ENCODE measurements at regions not wholly inside any gene's neighbourhood (a gene's known extent, or its start where the extent isn't known, plus 50 kb on each side); places are given as distances from the start of the nearest gene placed in this dataset.

DNA sequence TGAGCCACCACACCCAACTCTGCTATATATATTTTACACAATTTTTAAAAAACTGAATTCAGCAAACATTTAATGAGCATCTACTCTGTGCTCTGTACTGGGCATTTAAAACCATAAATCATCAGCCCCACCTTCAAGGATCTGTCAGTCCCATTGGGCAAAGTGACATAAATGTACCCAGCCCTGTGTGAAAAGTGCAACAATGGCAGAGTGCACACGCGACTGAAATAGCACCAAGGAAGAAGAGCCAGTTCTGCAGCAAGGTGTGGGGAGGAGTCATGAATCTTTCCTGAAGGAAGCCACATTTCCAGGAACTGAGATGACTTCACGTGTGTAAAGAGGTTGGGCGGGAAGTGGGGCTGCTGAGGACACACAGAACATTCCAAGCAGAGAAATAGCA is 111.5 kb upstream of the ATP6AP2 start:
- H3K27me3 ChIP-seq (ENCODE audit: control insufficient read depth, insufficient read depth, low read length) = peaks cover 2% of the 10 kb centered on the region
- TF ChIP-seq, protein P1, sequence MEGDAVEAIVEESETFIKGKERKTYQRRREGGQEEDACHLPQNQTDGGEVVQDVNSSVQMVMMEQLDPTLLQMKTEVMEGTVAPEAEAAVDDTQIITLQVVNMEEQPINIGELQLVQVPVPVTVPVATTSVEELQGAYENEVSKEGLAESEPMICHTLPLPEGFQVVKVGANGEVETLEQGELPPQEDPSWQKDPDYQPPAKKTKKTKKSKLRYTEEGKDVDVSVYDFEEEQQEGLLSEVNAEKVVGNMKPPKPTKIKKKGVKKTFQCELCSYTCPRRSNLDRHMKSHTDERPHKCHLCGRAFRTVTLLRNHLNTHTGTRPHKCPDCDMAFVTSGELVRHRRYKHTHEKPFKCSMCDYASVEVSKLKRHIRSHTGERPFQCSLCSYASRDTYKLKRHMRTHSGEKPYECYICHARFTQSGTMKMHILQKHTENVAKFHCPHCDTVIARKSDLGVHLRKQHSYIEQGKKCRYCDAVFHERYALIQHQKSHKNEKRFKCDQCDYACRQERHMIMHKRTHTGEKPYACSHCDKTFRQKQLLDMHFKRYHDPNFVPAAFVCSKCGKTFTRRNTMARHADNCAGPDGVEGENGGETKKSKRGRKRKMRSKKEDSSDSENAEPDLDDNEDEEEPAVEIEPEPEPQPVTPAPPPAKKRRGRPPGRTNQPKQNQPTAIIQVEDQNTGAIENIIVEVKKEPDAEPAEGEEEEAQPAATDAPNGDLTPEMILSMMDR (IDR thresholded peaks at IDR 0.05) = no peak
- Mint-ChIP-seq H3K36me3 (no peaks in the 10 kb centered on the region), H3K27ac (no peak overlapping the region), H3K27me3 (ENCODE audit: low read depth in 2 of 2) (peaks cover 17 to 37% of the 10 kb centered on the region in 2 donors), H3K4me3 (no peak overlapping the region), H3K4me1 (peaks cover 5 to 20% of the 10 kb centered on the region in 2 donors), H3K9me3 (no peaks in the 10 kb centered on the region)
- ATAC-seq (no peak), DNase-seq (no peak)
- no peaks in the 10 kb centered on the region for H3K9me3 ChIP-seq (ENCODE audit: control insufficient read depth, insufficient read depth, low read length)
- H3K36me3 ChIP-seq (ENCODE audit: control insufficient read depth, insufficient read depth, low read length) = no peaks in the 10 kb centered on the region
- WGBS (ENCODE audit: insufficient coverage) = 75% methylated on average over 2 of the region's 4 CpGs
- H3K4me3 ChIP-seq (ENCODE audit: low read length) = no peak overlapping the region
- peaks cover 17% of the 10 kb centered on the region for H3K4me1 ChIP-seq (ENCODE audit: control insufficient read depth, insufficient read depth, low read length)
- no peak overlapping the region for H3K27ac ChIP-seq (ENCODE audit: low read length)
- intact Hi-C loops (cut with micrococcal nuclease) = loop anchor here (10.0 kb wide), 1 partner anchor 655 kb away; no protein-coding TSS in a partner anchor

DNA sequence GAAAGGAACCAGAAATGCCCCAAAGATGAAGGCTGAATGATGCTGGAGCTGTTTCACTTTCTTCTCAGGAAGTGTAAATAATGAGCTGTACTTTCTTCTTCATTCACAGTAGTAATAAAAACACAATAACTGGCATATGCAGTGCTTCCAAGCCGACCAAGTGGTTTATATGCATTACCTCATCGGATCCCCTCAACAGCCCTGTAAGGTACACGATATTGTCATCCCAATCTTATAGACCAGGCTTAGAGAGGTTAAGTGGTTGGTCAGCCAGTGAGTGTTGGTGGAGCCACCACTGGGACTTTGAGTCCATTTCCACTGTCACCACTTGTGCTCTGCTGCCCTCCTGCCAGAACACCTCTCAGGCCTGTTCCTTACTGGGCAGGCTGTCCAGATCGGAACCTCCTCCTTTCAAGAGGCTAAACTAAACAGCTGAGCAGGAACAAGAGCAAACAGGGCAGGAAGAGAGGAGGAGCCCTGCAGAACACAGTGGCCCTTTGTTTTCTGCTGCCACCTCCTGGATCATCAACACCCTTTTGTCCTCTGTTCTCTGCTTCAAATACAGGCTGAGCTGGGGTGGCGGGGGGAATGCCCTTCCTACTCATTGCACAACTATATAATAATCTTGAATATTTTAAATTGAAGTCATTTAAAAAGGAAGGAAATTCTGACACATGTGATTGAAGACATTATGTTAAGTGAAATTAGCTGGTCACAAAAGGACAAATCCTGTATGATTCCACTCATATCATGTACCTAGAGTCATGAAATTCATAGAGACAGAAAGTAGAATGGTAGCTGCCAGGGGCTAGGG is 112.5 kb upstream of the ATP6AP2 start:
- TF ChIP-seq, protein P1 (IDR thresholded peaks at IDR 0.05) = no peak
- WGBS (ENCODE audit: insufficient coverage) = 36% methylated on average over 4 of the region's 5 CpGs
- H3K27ac ChIP-seq (ENCODE audit: low read length) = no peak overlapping the region
- no peaks in the 10 kb centered on the region for H3K36me3 ChIP-seq (ENCODE audit: control insufficient read depth, insufficient read depth, low read length)
- H3K9me3 Mint-ChIP-seq = no peaks in the 10 kb centered on the region
- H3K4me3 Mint-ChIP-seq = no peak overlapping the region
- H3K27ac Mint-ChIP-seq = no peak overlapping the region
- H3K4me1 ChIP-seq (ENCODE audit: control insufficient read depth, insufficient read depth, low read length) = peaks cover 12% of the 10 kb centered on the region
- H3K36me3 Mint-ChIP-seq = no peaks in the 10 kb centered on the region
- intact Hi-C loops (cut with micrococcal nuclease) = loop anchor here (10.0 kb wide), 1 partner anchor 653 kb away; no protein-coding TSS in a partner anchor
- peaks cover 0 to 15% of the 10 kb centered on the region in 2 donors for H3K4me1 Mint-ChIP-seq
- H3K9me3 ChIP-seq (ENCODE audit: control insufficient read depth, insufficient read depth, low read length) = no peaks in the 10 kb centered on the region
- H3K27me3 ChIP-seq (ENCODE audit: control insufficient read depth, insufficient read depth, low read length) = no peaks in the 10 kb centered on the region
- ATAC-seq (peak in 1 of 3 donors; percentile 63), DNase-seq (peak in 1 of 2 donors; percentile 58)
- H3K27me3 Mint-ChIP-seq (ENCODE audit: low read depth in 2 of 2) = peaks cover 14 to 30% of the 10 kb centered on the region in 2 donors
- H3K4me3 ChIP-seq (ENCODE audit: low read length) = no peak overlapping the region

DNA sequence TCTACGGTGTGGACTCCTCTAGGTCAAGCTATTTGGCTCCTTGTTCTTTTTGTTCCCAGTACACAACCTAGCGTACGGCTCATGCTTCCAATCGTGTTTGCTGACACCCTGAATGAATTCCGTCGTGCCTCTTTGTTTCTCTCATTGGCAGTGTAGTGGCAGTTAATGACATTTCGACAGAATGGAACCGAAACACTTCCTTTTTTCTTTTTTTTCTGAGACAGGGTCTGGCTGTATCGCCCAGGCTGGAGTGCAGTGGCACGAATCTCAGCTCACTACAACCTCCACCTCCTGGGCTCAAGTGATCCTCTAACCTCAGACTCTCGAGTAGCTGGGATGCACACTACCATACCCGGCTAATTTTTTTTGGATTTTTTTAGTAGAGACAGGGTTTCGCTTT is 113.3 kb upstream of the ATP6AP2 start:
- no peak for ATAC-seq
- Histone ChIP-seq H3K9me3 (ENCODE audit: control insufficient read depth, insufficient read depth, low read length) (no peaks in the 10 kb centered on the region), H3K36me3 (ENCODE audit: control insufficient read depth, insufficient read depth, low read length) (no peaks in the 10 kb centered on the region), H3K27ac (ENCODE audit: low read length) (no peak overlapping the region), H3K4me1 (ENCODE audit: control insufficient read depth, insufficient read depth, low read length) (peaks cover 10% of the 10 kb centered on the region), H3K27me3 (ENCODE audit: control insufficient read depth, insufficient read depth, low read length) (no peaks in the 10 kb centered on the region), H3K4me3 (ENCODE audit: low read length) (no peak overlapping the region)
- TF ChIP-seq, protein P1 (IDR thresholded peaks at IDR 0.05) = no peak
- WGBS (ENCODE audit: insufficient coverage) = 94% methylated on average over 12 of the region's 13 CpGs
- H3K27ac Mint-ChIP-seq = no peak overlapping the region
- peaks cover 11 to 27% of the 10 kb centered on the region in 2 donors for H3K27me3 Mint-ChIP-seq (ENCODE audit: low read depth in 2 of 2)
- no peaks in the 10 kb centered on the region for H3K36me3 Mint-ChIP-seq
- H3K4me1 Mint-ChIP-seq = peaks cover 0 to 9% of the 10 kb centered on the region in 2 donors
- no peaks in the 10 kb centered on the region for H3K9me3 Mint-ChIP-seq
- no peak for DNase-seq
- no peak overlapping the region for H3K4me3 Mint-ChIP-seq
- intact Hi-C loops (cut with micrococcal nuclease) = loop anchor here (10.0 kb wide), 1 partner anchor 653 kb away; no protein-coding TSS in a partner anchor

All from natural killer cell (primary cell).